NCI-H510A (cell line): ENCODE measurements at regions not wholly inside any gene's neighbourhood (a gene's known extent, or its start where the extent isn't known, plus 50 kb on each side); places are given as distances from the start of the nearest gene placed in this dataset.

Experiments
- DNase-seq: peaks from one replicate; lab custom pipeline; 2025; lab: John Stamatoyannopoulos, UW

- no peak for DNase-seq
These were observed 499.3 kb upstream of the ADAMTS16 start for GRCh38 chr5:4640795-4641194.

GRCh38 chr5:4642525-4642924 is 497.6 kb upstream of the ADAMTS16 start:
- DNase-seq, result no peak

GRCh38 chr5:4643190-4643589 is 496.9 kb upstream of the ADAMTS16 start:
- no peak for DNase-seq

- no peak for DNase-seq
These were observed 496.2 kb upstream of the ADAMTS16 start for GRCh38 chr5:4643960-4644359.

GRCh38 chr5:4646715-4647375 is 493.3 kb upstream of the ADAMTS16 start:
- DNase-seq, result no peak

- no peak for DNase-seq
These were observed 492.2 kb upstream of the ADAMTS16 start for GRCh38 chr5:4647955-4648354.

GRCh38 chr5:4651806-4652565 is 488.1 kb upstream of the ADAMTS16 start:
- no peak for DNase-seq

GRCh38 chr5:4653475-4653874 is 486.7 kb upstream of the ADAMTS16 start:
- DNase-seq, result no peak

- no peak for DNase-seq
These were observed 480.3 kb upstream of the ADAMTS16 start for GRCh38 chr5:4659851-4660250.

- no peak for DNase-seq
These were observed 478.8 kb upstream of the ADAMTS16 start for GRCh38 chr5:4661326-4661725.

GRCh38 chr5:4661836-4662235 is 478.3 kb upstream of the ADAMTS16 start:
- no peak for DNase-seq

- no peak for DNase-seq
These were observed 477.4 kb upstream of the ADAMTS16 start for GRCh38 chr5:4662756-4663155.

- DNase-seq, result no peak
These were observed 474.2 kb upstream of the ADAMTS16 start for GRCh38 chr5:4665911-4666310.

- no peak for DNase-seq
These were observed 466.0 kb upstream of the ADAMTS16 start for GRCh38 chr5:4674166-4674565.

- DNase-seq, result no peak
These were observed 463.2 kb upstream of the ADAMTS16 start for GRCh38 chr5:4676934-4677333.

- DNase-seq, result no peak
These were observed 455.2 kb upstream of the ADAMTS16 start for GRCh38 chr5:4684946-4685345.

- no peak for DNase-seq
These were observed 441.5 kb upstream of the ADAMTS16 start for GRCh38 chr5:4698596-4698995.

- DNase-seq, result no peak
These were observed 440.5 kb upstream of the ADAMTS16 start for GRCh38 chr5:4699592-4699991.

GRCh38 chr5:4700069-4700468 is 440.1 kb upstream of the ADAMTS16 start:
- DNase-seq, result peak; percentile 34

GRCh38 chr5:4700871-4701270 is 439.3 kb upstream of the ADAMTS16 start:
- no peak for DNase-seq

GRCh38 chr5:4703931-4704458 is 436.1 kb upstream of the ADAMTS16 start:
- no peak for DNase-seq

- DNase-seq, result no peak
These were observed 435.2 kb upstream of the ADAMTS16 start for GRCh38 chr5:4704951-4705350.

- DNase-seq, result no peak
These were observed 423.3 kb upstream of the ADAMTS16 start for GRCh38 chr5:4716781-4717180.
